RKO (cell line): ENCODE measurements at regions not wholly inside any gene's neighbourhood (a gene's known extent, or its start where the extent isn't known, plus 50 kb on each side); places are given as distances from the start of the nearest gene placed in this dataset.
"Not testable (repeated sequence)": the region's sequence is repeated elsewhere in the genome, so short reads cannot be mapped to it uniquely, and the experiment has no call there.

ENCODE experiments used
- DNase-seq: peaks from one replicate; pipeline ENCODE4 v3.0.0-alpha.2; 2016; ENCODE audit warnings: low spot score

DNA sequence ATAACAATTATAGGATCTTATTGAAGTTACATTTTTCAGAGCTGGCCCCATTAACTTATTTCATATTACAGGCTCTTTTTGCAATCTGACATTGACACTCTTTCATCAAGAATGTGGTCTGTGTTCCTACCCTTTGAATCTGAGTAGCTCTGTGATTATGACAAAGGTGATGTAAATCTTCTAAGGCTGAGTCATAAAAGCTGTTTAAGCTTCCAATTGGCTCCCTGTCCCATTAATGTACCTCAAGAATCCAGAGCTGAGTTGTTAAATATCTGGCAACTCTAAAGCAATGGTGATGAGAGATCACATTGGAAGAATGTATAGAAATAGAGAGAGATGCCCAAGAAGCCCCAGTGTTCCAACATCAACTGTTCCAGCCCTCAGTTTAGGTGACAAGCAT, 178.5 kb upstream of the DEPDC1 start:
- peak; percentile 45 for DNase-seq

DNA sequence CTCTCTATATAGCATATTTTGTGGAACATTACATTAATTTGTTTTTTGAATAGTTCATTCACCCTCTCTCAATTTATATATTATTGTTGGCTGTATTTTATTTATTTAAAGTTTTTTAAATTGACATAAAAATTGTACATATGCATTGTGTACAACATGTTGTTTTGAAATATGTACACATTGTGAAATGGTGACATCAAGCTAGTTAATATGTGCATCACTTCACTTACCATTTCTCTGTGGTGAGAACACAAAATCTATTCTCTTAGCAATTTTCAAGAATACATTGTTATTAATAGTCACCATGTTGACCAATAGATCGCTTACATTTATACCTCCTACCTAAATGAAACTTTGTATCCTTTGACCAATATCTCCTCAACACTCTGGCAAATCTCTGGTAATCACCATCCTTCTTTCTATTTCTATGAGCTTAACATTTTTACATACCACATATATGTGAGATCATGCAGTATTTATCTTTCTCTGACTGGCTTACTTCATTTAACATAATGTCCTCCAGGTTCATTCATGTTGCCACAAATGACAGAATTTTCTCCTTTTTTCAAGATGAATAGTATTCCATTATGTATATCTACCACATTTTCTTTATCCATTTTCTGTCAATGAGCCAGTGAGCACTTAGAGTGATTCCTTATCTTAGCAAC, 180.9 kb upstream of the DEPDC1 start:
- DNase-seq = no peak

DNA sequence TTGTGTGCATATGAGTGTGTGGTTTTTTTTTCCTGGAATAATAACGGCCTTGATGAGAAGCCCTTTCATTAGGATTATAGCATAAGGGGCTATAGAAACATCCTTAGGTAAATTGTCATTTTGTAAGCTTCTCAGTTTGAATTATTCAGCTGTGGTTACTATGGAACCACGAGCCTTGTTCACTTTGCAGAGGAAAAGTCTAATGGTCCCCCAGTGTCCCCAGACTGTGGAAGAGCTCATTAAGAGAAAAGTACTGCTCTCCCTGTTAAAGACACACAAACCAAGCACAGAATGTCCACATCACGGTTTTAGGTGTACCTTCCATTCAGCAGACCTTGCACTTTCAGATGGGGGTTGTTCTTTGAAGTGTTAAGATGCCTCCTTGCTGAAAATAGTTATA, 199.3 kb upstream of the DEPDC1 start:
- no peak for DNase-seq

DNA sequence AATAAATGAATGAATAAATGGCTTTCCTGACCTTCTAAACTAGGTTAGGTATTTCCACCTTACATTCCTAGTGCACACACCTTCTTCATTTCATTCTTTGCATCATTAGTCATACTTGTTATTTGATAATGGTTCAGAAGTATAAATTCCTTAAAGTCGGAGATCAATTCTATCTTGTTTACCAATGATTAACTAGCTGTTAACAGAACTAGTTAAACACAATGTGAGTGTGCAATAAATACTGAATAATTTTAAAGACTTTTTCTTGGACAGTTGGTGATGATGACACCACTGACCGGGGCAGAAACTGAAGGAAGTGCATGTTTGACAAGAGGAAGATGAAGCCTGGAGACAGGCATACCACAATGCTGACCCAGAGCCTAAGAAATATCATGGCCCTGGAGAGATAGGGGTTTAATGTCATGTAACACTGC, 207.1 kb upstream of the DEPDC1 start:
- DNase-seq = no peak

DNA sequence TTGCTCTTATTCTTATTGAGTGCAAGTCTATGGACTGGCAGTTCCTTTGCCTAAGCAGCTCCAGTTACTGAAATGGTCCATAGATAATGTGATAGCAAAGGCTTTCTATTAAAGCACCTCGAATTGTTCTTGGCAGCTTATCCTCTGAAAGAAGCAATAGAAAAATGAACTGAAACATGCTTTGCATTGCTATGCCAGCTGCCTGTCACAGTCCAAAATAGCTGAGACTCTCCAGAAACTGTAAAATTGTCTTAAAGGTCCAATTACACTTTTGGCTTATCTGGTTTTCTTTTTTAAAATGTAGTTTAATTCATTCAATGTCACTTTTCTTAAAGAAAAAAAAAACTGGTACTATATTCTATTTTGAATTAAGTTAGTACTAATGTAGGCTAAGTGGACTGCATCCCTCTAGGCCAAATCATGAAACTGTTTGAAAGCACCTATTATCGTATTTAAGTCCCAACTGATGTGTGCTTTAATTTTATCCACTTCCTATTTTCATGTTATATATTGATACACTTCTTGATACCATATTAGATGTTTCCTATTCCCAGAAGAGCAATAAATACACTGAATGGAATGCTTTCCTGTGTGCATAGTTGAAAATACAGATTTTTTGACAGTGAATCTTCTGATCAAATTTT, 208.0 kb upstream of the DEPDC1 start:
- no peak for DNase-seq

DNA sequence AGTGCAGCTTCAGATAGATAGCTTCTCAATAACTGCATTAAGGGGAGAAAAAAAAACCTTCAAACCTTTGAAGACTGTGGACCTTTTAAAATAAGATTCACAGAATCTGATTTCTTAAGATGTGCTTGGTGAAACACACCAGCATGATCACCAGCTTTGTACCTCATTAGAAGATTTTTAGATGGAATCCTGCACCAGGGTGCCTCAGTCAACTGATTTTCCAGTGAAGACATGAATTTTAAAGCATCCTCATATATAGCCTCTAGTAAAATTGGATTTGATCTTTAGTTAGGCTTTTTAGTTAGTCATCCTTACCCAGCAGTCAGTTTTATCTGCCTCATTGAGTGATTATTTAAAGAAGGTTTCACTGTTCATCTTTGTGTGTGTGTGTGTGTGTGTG, 208.6 kb upstream of the DEPDC1 start:
- DNase-seq = no peak

DNA sequence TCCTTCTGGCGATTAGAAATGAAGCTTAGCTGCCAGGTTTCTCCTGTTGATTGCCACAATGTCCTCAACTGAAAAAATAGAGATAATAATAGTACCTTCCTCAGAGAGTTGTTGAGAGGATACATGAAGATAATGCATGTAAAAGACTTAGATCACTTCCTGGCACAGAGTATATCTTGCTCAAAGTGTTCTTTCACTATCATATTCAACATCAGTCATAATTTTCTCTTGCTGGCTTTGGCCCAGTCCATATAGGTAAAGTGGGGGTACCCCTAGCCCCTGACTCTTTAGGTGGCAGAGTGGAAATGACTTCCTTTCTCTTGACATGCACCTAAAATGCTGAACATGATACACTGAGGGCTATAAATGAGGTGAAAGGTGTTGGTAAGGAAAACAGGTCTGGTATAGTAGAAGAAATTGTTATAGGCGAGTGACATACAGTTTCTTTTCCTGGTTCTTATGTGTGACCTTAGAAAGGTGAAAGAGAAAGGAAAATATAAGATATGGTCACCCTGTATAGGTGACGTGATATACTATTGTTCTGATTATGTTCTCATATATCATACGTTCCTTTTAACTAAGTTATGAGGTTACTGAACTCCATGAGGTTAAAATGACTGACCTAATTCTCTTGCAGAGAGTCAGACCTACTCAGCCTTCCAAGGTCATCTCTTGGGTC, 209.9 kb upstream of the DEPDC1 start:
- no peak for DNase-seq

DNA sequence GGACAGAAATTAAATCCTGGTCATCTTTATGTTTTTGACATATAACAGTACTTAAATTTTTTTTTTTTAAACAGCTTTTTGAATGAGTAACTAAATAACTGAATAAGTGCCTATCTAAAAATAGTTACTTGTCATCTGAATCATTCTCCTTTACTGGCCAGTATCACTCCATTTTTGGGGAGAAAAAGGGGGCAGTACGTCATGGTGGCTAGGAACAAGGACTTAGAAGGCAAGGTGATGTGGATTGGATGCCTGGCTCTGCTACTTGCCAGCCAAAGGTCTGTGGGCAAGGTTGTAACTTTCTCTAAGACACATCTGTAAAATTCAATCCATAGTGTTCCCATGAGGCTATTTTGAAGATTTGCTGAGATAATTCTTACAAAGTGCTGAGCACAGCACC, 220.4 kb upstream of the DEPDC1 start:
- no peak for DNase-seq

DNA sequence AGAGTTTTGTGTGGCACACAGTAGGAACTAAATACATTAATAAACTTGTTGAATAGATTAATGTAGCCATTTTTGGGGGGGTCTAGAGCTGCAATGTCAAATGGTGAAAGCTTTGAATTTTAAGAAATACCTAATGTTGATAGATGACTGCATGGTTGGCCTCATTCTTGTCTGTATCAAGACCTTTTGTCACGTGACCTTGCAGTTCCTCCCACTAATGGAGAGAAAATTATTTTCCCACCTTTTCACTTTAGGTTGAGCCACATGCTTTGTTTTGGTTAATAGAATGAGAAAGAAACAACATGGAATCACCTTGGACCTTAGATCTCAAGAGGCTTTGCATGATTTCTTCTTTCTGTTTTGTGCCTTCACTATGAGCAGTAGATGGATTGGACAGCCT, 223.6 kb upstream of the DEPDC1 start:
- no peak for DNase-seq

DNA sequence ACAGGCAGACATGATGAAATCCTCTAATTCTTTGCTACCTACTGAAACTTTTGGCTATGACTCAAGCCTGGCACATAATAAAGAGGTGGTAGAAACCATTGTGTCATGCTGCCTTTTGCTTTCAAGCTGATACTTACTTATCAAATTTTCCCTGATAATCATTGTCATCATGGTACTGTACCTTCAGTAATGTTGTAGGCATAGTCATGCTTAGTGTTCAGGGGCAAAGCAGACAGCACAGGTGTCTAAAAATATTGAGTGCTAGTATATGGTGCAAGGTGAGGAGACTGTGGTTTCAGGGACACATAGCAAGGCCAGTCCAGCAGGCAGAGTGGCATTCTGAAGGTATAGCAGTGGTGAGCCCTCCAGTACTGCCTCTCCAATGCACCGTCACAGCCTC, 226.9 kb upstream of the DEPDC1 start:
- DNase-seq = no peak

DNA sequence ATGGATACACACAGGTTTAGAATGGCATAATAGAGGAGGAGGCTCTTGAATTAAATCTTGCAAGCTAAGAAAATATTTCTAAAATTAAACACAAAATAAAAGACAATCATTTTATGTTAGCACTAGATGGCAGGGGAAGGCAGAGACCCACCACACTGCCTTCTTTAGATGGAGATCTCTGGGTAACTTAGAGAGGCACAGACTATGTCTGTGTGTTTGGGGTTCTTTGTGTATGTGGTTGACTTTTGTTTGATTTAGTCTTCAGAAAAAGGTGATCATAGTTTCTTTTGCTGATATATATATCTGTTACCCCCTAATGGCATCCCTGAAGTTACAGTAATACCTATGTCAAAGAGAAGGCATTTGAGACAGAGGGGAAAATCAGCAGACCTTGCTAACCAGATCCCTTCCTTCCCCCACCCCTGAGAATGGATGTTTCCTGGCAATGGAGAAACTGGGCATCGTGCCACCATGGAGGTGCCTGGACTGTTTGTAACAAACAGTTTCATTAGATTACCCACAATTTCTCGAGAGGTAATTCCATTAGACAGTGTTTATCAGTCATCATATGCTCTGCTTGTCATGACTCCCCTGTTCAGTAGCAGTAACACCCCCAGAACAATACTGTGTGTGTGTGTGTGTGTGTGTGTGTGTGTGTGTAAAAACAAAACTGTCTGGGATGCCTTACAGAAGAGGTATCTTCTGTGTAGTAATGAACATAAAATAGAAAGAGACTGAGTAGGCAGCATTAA, 228.3 kb upstream of the DEPDC1 start:
- no peak for DNase-seq

DNA sequence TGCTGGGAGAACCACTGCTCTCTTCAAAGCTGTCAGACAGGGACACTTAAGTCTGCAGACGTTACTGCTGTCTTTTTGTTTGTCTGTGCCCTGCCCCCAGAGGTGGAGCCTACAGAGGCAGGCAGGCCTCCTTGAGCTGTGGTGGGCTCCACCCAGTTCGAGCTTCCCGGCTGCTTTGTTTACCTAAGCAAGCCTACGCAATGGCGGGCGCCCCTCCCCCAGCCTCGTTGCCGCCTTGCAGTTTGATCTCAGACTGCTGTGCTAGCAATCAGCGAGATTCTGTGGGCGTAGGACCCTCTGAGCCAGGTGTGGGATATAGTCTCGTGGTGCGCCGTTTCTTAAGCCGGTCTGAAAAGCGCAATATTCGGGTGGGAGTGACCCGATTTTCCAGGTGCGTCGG, 242.6 kb upstream of the DEPDC1 start:
- not testable (repeated sequence) for DNase-seq

DNA sequence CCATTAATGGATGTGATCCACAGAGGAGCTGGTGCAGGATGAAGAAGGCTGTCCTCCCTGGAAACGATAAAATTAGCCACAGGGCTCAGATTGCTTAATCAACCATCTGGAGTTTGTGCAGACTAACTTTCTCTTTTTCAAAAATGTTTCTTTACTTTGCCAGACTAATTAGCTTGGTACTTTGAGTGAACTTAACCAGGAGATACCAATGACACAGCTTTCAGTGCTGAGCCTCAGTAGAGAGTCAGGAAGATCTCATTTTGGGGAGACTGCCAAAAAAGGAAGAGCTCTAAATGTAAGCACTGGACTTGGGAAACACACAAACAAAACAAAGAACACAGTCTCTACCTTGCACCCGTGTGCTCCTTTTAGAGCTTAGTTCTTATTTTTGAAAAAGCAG, 248.1 kb upstream of the DEPDC1 start:
- no peak for DNase-seq

DNA sequence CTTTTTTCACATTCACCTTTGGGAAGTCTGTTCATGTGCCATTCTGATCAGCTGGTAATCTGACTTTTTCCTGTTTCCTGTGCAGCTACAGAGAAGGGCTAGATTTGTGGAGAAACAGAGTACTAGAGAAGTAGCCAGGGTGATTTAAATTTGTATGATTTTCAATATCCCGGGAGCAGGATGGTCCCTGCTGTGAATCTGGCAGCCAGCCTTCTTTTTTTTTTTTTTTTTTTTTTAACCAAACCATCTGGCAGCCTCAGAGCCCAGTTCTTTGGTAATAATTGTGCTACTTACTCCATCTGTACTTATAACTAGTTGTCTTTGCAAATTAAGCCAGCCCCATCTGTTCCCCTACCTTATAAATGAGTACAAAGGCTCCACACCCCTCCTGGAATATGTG, 248.6 kb upstream of the DEPDC1 start:
- DNase-seq = no peak

DNA sequence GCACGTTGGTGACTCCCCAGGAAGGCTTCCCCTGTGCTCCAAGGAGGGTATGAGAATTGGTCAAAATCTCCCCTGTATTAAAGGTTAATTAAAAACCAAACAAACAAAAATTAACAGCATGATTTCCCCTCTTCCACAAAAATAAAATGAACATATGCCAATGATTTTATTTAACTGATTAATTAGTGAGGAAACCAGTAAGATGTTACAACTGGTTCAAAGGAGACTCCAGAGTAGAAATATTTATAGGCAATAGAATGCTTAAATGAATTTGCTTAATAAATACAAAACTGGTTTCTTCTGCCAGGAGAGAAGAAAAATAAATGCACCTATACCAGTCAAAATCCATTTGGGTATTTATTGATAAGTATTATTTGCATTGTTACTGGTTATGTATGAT, 249.5 kb upstream of the DEPDC1 start:
- DNase-seq = no peak

DNA sequence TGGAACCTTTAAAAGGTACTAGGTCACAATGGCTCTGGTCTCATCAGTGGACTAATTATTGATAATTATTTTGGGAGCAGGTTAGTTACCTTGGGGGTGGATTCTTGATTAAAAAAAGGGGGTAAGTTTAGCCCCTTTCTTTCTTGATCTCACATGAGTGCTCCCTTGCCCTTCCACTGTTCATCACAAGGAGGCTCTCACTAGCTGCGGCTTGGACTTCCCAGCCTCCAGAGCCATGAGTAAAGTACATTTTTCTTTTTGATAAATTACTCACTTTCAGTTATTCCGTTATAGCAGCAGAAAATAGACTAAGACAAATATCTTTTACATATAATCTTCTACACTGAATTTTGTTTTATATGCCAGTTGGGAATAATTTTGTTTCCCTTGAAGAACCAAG, 254.8 kb upstream of the DEPDC1 start:
- DNase-seq = no peak

DNA sequence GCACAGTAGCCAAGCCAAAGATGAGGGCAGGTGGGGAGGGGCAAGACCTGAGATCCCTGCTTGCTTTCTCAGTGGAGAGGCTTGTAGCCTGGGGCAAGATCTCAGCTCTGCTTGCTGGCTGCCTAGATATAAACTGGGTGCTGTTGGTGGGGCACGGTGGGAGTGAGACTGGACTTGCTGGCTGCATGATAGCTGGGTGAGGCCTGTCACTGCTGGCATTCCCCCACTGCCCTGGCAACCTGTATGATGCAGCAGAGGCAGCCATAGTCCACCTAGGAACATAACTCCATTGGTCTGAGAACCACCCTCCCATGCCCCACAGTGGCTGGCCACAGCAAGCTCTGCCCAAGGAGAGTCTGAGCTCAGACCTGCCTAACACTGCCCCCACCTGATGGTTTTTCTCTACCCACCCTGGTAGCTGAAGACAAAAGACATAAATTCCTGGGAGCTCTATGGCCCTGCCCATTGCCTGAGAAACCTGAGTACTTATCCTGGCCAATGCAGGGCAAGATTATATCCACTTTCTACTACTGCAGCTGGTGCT, 261.9 kb upstream of the DEPDC1 start:
- DNase-seq = no peak

DNA sequence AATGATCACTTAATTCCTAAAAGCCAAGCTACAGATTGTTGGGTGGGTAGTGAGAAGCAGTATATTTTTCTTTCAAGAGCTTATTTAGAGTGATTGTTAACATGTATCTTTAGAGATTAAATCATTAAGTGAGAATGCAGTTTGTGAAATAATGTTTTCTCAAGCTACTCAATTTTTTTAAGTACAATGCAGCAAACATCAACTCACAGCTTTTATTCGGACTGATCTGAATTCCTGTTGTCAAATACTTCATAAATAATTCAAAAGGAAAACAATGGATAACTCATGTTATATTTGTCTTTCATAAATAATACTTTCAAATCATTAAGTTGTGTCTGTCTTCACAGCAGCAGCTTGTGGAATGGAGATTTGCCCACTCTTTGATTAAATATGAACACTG, 271.1 kb upstream of the DEPDC1 start:
- no peak for DNase-seq

DNA sequence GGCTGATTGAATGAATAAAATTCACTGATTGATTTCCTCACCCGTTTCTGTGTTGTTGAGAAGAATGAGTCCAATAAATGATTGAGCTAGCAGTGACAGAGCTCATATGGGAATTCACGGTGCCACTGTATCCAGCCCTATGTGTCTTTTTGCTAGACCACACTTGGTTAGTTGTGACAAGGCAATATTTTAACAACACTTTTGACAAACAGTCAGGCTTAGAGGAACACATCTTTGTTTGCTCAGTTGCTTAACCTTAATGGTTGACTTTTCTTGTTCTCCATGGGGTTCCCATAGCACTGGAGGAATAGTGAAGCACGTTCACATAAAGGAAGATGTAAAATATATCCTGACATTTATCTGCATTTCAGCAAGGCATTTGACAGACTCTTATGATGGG, 273.9 kb upstream of the DEPDC1 start:
- no peak for DNase-seq

DNA sequence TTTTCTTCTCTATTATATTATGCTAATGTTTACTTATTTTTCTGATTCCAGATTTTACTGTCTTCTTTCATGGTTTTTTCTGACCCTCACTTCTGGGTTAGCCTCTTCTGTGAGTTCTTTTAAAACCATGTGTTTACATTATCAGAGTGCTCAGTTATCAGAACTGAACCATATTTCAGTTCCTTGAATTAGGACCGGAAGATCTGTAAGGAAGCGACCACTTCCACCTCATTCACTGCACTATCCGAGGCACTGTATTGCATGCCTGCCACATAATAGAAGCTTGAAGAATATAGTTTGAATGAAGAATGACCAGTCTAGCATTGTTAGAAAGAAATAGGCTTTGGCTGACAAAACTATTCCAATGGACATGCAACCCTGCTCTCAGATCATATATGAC, 281.0 kb upstream of the DEPDC1 start:
- DNase-seq = no peak

DNA sequence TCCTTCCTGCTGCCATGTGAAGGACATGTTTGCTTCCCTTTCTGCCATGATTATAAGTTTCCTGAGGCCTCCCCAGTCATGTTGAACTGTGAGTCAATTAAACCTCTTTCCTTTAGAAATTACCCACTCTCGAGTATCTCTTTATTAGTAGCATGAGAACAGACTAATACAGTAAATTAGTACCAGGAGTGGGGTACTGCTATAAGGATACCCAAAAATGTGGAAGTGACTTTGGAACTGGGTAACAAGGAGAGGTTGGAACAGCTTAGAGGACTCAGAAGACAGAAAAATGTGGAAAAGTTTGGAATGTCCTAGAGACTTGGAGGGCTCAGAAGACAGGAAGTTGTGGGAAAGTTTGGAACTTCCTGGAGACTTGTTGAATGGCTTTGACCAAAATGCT, 283.0 kb upstream of the DEPDC1 start:
- not testable (repeated sequence) for DNase-seq

DNA sequence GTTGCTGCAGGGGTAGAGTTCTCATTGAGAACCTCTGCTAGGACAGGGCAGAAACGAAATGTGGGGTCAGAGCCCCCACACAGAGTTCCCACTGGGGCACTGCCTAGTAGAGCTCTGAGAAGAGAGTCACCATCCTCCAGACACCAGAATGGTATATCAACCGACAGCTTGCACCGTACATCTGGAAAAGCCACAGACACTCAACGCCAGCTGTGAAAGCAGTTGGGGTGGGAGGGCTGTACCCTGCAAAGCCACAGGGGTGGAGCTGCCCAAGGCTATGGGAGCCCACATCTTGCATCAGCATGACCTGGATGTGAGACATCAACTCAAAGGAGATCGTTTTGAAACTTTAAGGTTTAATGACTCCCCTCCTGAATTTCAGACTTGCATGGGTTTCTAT, 284.0 kb upstream of the DEPDC1 start:
- no peak for DNase-seq

DNA sequence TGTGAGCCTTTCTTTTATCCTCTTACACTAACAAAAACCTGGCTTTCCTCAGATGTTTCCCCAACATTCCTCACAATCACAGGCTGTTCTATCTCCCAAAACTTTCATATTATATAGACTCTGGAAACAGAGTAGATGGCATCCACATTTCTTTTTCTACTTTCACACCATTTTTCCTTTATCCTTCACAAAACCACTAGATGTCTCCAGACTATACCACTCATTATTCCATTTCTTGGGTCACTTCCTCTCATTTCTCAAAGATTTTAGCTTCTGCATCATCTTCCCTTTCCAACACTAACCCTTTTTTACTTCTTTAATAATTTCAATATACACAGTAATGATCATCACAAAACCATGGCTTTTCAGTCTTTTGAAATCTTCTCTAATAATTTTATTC, 286.0 kb upstream of the DEPDC1 start:
- no peak for DNase-seq
